COLO829 (cell line): ENCODE measurements at regions not wholly inside any gene's neighbourhood (a gene's known extent, or its start where the extent isn't known, plus 50 kb on each side); places are given as distances from the start of the nearest gene placed in this dataset.

ENCODE experiments used
- DNase-seq: peaks from one replicate; pipeline ENCODE4 v3.0.0; 2012; ENCODE audit warnings: low spot score

GRCh38 chr10:29685506-29685905 lies 50.7 kb upstream of the SVIL start:
- no peak for DNase-seq
